ENCODE measurements at regions not wholly inside any gene's neighbourhood (a gene's known extent, or its start where the extent isn't known, plus 50 kb on each side); places are given as distances from the start of the nearest gene placed in this dataset.

DNA sequence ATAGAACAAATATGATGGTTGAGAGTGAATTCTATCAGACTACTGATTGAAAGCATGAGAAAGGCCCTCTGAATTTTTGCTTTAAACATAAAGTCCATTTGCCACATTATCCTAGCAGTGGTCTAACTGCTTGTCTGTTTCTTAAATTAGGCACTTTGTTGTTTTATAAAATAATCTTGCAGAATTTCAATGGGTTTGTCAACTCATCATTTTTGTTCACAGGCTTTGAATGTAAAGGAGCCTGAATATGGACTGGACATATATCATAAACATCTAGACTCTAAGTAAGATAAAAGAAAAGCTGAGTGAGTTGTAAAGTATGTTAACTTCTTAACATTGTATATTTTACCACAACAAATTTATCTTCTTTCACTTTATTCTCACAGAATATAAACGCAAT, 845.9 kb downstream of the SUCLG1 start:
- TF ChIP-seq CTCF (IDR thresholded peaks at IDR 0.05): no peak
- TF ChIP-seq MAX (IDR thresholded peaks at IDR 0.05): no peak
- TF ChIP-seq EP300 (IDR thresholded peaks at IDR 0.05): no peak
- no peak for TF ChIP-seq CHD2 (IDR thresholded peaks at IDR 0.05; ENCODE audit: low read length, partially characterized antibody)
- TF ChIP-seq RAD21 (conservative IDR thresholded peaks at IDR 0.05 in 1 of 2, IDR thresholded peaks at IDR 0.05 in 1 of 2): no peak
- no peak for TF ChIP-seq SREBF2 (IDR thresholded peaks at IDR 0.05)
- TF ChIP-seq, protein P1, sequence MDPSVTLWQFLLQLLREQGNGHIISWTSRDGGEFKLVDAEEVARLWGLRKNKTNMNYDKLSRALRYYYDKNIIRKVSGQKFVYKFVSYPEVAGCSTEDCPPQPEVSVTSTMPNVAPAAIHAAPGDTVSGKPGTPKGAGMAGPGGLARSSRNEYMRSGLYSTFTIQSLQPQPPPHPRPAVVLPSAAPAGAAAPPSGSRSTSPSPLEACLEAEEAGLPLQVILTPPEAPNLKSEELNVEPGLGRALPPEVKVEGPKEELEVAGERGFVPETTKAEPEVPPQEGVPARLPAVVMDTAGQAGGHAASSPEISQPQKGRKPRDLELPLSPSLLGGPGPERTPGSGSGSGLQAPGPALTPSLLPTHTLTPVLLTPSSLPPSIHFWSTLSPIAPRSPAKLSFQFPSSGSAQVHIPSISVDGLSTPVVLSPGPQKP (IDR thresholded peaks at IDR 0.05; ENCODE audit: low read depth, low read length): no peak
- no peak for TF ChIP-seq RFX5 (IDR thresholded peaks at IDR 0.05)
- TF ChIP-seq ESRRA (IDR thresholded peaks at IDR 0.05; ENCODE audit: borderline replicate concordance, low read length): no peak
- no peak for TF ChIP-seq POLR2AphosphoS2 (conservative IDR thresholded peaks at IDR 0.05; ENCODE audit: low read length)
- TF ChIP-seq RCOR1 (IDR thresholded peaks at IDR 0.05; ENCODE audit: low read depth, low read length): no peak
- no peak for TF ChIP-seq BHLHE40 (IDR thresholded peaks at IDR 0.05; ENCODE audit: low read depth, low read length)
